ENCODE measurements at regions not wholly inside any gene's neighbourhood (a gene's known extent, or its start where the extent isn't known, plus 50 kb on each side); places are given as distances from the start of the nearest gene placed in this dataset.
A peak's percentile ranks its signal among the peaks of the same experiment; 100 is the strongest.
"Not testable (repeated sequence)": the region's sequence is repeated elsewhere in the genome, so short reads cannot be mapped to it uniquely, and the experiment has no call there.

DNA sequence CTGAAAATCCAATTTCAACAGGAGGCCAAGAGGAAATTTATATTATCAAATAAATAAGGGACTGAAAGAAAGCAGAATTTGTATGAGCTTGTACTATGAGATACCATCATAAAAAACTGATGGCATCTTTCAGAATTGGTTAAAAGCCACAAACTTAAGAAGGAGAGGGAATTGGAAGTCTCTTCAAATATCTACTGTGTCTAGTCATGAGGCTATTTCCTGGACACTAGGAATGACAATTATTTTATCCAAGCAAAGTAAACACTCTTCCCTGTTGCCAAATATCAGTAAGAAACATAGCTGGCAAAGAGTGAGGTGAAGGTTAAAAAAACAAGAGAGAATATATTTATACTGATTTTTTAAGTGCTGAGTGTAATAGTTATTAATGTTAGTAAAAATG, 101.5 kb upstream of the ARRDC3 start:
- Histone ChIP-seq H3K36me3 (ENCODE audit: insufficient read depth, low read length) (no peaks in the 10 kb centered on the region), H3K4me3 (ENCODE audit: insufficient read depth, low read length) (no peak overlapping the region), H3K4me1 (ENCODE audit: insufficient read depth, low read length) (no peaks in the 10 kb centered on the region), H4K20me1 (ENCODE audit: insufficient read depth, low read length) (no peaks in the 10 kb centered on the region), H3K27ac (ENCODE audit: low read depth, low read length) (no peak overlapping the region), H3K79me2 (ENCODE audit: insufficient read depth, low read length) (no peaks in the 10 kb centered on the region), H3K4me2 (ENCODE audit: insufficient read depth, low read length) (no peak overlapping the region), H2AFZ (ENCODE audit: low read length) (no peak overlapping the region), H3K9me3 (ENCODE audit: low read depth, low read length) (no peaks in the 10 kb centered on the region), H3K27me3 (ENCODE audit: insufficient read depth, low read length) (no peaks in the 10 kb centered on the region)
- no peak for DNase-seq (ENCODE audit: insufficient read length, low spot score, missing footprints)
- TF ChIP-seq CTCF (IDR thresholded peaks at IDR 0.05; ENCODE audit: extremely low read depth, low read depth, low read length), result no peak

DNA sequence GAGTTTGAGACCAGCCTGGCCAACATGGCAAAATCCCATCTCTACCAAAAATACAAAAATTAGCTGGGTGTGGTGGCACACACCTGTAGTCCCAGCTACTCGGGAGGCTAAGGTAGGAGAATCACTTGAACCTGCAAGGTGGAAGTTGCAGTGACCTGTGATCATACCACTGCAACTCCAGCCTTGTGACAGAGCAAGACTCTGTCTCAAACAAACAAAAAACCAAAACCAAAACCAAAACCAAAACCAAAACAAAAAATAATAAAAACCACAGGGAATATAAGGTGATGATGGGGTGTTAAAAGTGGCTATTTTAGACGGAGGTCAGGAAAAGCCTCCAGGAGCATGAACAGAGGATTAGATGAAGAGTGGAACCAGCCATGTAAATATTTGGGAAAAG, 96.3 kb upstream of the ARRDC3 start:
- not testable (repeated sequence) for H3K36me3 ChIP-seq (ENCODE audit: insufficient read depth, low read length); H3K27ac ChIP-seq (ENCODE audit: low read depth, low read length); H3K9me3 ChIP-seq (ENCODE audit: low read depth, low read length); H3K27me3 ChIP-seq (ENCODE audit: insufficient read depth, low read length); H4K20me1 ChIP-seq (ENCODE audit: insufficient read depth, low read length); H3K4me1 ChIP-seq (ENCODE audit: insufficient read depth, low read length); DNase-seq (ENCODE audit: insufficient read length, low spot score, missing footprints); H3K79me2 ChIP-seq (ENCODE audit: insufficient read depth, low read length)
- Histone ChIP-seq H3K4me2 (ENCODE audit: insufficient read depth, low read length) (peak overlapping the region; percentile 41), H2AFZ (ENCODE audit: low read length) (peak overlapping the region; percentile 72), H3K4me3 (ENCODE audit: insufficient read depth, low read length) (peak overlapping the region; percentile 19)

GRCh38 chr5:91478096-91478495, 95.0 kb upstream of the ARRDC3 start:
- H3K27me3 ChIP-seq (ENCODE audit: insufficient read depth, low read length), result no peaks in the 10 kb centered on the region
- TF ChIP-seq CTCF (IDR thresholded peaks at IDR 0.05; ENCODE audit: extremely low read depth, low read depth, low read length), result no peak
- no peaks in the 10 kb centered on the region for H3K79me2 ChIP-seq (ENCODE audit: insufficient read depth, low read length)
- H3K9me3 ChIP-seq (ENCODE audit: low read depth, low read length), result no peaks in the 10 kb centered on the region
- DNase-seq (ENCODE audit: insufficient read length, low spot score, missing footprints), result no peak
- no peaks in the 10 kb centered on the region for H4K20me1 ChIP-seq (ENCODE audit: insufficient read depth, low read length)
- no peak overlapping the region for H3K4me2 ChIP-seq (ENCODE audit: insufficient read depth, low read length)
- no peak overlapping the region for H3K4me3 ChIP-seq (ENCODE audit: insufficient read depth, low read length)
- no peak overlapping the region for H3K27ac ChIP-seq (ENCODE audit: low read depth, low read length)
- H2AFZ ChIP-seq (ENCODE audit: low read length), result no peak overlapping the region
- no peaks in the 10 kb centered on the region for H3K36me3 ChIP-seq (ENCODE audit: insufficient read depth, low read length)
- no peaks in the 10 kb centered on the region for H3K4me1 ChIP-seq (ENCODE audit: insufficient read depth, low read length)

- H3K79me2 ChIP-seq (ENCODE audit: insufficient read depth, low read length), result no peaks in the 10 kb centered on the region
- H3K4me3 ChIP-seq (ENCODE audit: insufficient read depth, low read length), result no peak overlapping the region
- no peaks in the 10 kb centered on the region for H3K36me3 ChIP-seq (ENCODE audit: insufficient read depth, low read length)
These were observed 94.3 kb upstream of the ARRDC3 start for GRCh38 chr5:91477408-91477807.

More at GRCh38 chr5:91477408-91477807, 94.3 kb upstream of the ARRDC3 start:
- no peaks in the 10 kb centered on the region for H4K20me1 ChIP-seq (ENCODE audit: insufficient read depth, low read length)
- DNase-seq (ENCODE audit: insufficient read length, low spot score, missing footprints), result peak; percentile 44
- no peaks in the 10 kb centered on the region for H3K27me3 ChIP-seq (ENCODE audit: insufficient read depth, low read length)
- H3K4me2 ChIP-seq (ENCODE audit: insufficient read depth, low read length), result no peak overlapping the region
- H3K4me1 ChIP-seq (ENCODE audit: insufficient read depth, low read length), result no peaks in the 10 kb centered on the region
- H3K27ac ChIP-seq (ENCODE audit: low read depth, low read length), result no peak overlapping the region
- no peaks in the 10 kb centered on the region for H3K9me3 ChIP-seq (ENCODE audit: low read depth, low read length)
- no peak for TF ChIP-seq CTCF (IDR thresholded peaks at IDR 0.05; ENCODE audit: extremely low read depth, low read depth, low read length)
- no peak overlapping the region for H2AFZ ChIP-seq (ENCODE audit: low read length)
